ENCODE measurements at regions not wholly inside any gene's neighbourhood (a gene's known extent, or its start where the extent isn't known, plus 50 kb on each side); places are given as distances from the start of the nearest gene placed in this dataset.

DNA sequence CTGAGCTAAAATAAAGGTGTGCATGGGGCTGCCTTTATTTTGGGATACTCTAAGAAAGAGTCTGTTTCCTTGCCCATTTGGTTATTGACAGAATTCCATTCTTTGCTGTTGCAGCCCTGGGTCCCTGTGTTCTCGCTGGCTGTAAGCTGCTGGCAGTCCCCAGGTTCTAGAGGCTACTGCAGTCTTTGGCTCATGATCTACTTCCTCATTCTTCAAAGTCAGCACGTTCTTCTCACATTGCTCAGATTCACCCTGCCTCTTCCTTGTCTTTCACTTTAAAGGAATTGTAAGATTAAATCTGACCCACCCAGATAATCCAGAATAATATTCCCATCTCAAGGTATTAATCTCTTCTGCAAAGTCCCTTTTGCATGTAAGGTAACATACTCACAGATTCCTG is 620.3 kb downstream of the CCSER2 start:
- no peak for DNase-seq
- H3K36me3 ChIP-seq, result no peaks in the 10 kb centered on the region
- H3K27me3 ChIP-seq, result no peaks in the 10 kb centered on the region
- TF ChIP-seq POLR2AphosphoS5 (IDR thresholded peaks at IDR 0.05), result no peak
- TF ChIP-seq POLR2A (IDR thresholded peaks at IDR 0.05), result no peak
- TF ChIP-seq, protein P1, sequence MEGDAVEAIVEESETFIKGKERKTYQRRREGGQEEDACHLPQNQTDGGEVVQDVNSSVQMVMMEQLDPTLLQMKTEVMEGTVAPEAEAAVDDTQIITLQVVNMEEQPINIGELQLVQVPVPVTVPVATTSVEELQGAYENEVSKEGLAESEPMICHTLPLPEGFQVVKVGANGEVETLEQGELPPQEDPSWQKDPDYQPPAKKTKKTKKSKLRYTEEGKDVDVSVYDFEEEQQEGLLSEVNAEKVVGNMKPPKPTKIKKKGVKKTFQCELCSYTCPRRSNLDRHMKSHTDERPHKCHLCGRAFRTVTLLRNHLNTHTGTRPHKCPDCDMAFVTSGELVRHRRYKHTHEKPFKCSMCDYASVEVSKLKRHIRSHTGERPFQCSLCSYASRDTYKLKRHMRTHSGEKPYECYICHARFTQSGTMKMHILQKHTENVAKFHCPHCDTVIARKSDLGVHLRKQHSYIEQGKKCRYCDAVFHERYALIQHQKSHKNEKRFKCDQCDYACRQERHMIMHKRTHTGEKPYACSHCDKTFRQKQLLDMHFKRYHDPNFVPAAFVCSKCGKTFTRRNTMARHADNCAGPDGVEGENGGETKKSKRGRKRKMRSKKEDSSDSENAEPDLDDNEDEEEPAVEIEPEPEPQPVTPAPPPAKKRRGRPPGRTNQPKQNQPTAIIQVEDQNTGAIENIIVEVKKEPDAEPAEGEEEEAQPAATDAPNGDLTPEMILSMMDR (IDR thresholded peaks at IDR 0.05), result no peak
- no peak for TF ChIP-seq EP300 (IDR thresholded peaks at IDR 0.05)
- H3K27ac ChIP-seq, result no peak overlapping the region
- 21 to 26% methylated on average over 2 of the region's 2 CpGs for WGBS, 2 donors
- intact Hi-C loops (cut with DNase I), result no loop called here
- no peaks in the 10 kb centered on the region for H3K4me1 ChIP-seq
- no peak overlapping the region for H3K4me3 ChIP-seq
- H3K9me3 ChIP-seq, result no peaks in the 10 kb centered on the region

GRCh38 chr10:84951616-84952015 is 623.2 kb downstream of the CCSER2 start:
- no peaks in the 10 kb centered on the region for H3K36me3 ChIP-seq
- no peaks in the 10 kb centered on the region for H3K9me3 ChIP-seq
- no peak overlapping the region for H3K27ac ChIP-seq
- no peak overlapping the region for H3K4me3 ChIP-seq
- 71 to 75% methylated on average over 2 of the region's 2 CpGs for WGBS, 2 donors
- TF ChIP-seq, protein P1 (IDR thresholded peaks at IDR 0.05), result no peak
- TF ChIP-seq POLR2A (IDR thresholded peaks at IDR 0.05) (no peak), POLR2AphosphoS5 (IDR thresholded peaks at IDR 0.05) (no peak), EP300 (IDR thresholded peaks at IDR 0.05) (no peak)
- no peak for DNase-seq
- intact Hi-C loops (cut with DNase I), result no loop called here
- H3K27me3 ChIP-seq, result no peaks in the 10 kb centered on the region
- no peaks in the 10 kb centered on the region for H3K4me1 ChIP-seq

GRCh38 chr10:84957427-84957826 is 629.0 kb downstream of the CCSER2 start:
- H3K9me3 ChIP-seq, result no peaks in the 10 kb centered on the region
- H3K27ac ChIP-seq, result no peak overlapping the region
- H3K4me1 ChIP-seq, result no peaks in the 10 kb centered on the region
- H3K27me3 ChIP-seq, result no peaks in the 10 kb centered on the region
- no peaks in the 10 kb centered on the region for H3K36me3 ChIP-seq
- DNase-seq, result no peak
- intact Hi-C loops (cut with DNase I), result no loop called here
- H3K4me3 ChIP-seq, result no peak overlapping the region
- no peak for TF ChIP-seq POLR2A (IDR thresholded peaks at IDR 0.05)
- TF ChIP-seq EP300 (IDR thresholded peaks at IDR 0.05), result no peak
- TF ChIP-seq, protein P1 (IDR thresholded peaks at IDR 0.05), result no peak
- TF ChIP-seq POLR2AphosphoS5 (IDR thresholded peaks at IDR 0.05), result no peak

DNA sequence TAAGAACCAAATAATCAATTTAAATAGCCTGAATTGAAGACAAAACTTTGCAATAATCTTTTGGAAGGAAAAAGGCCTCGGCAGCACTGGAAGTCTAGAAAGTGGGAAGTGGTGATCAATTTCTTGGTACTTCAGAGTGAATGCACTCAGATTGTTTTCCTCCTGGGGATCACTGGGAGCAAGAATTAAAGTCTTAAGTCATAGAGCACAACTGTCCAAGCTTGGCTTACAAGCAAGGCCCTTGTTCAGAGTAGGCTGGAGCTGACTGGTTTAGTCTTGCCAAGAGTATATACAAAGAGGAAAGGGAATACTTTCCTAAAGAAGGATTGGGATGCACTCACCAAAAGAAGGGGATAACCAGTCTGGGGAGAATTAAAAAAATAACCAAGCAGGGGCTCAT is 637.1 kb downstream of the CCSER2 start:
- Histone ChIP-seq H3K4me1 (no peaks in the 10 kb centered on the region), H3K4me3 (no peak overlapping the region)

More for the DNA sequence above, 637.1 kb downstream of the CCSER2 start:
- WGBS, 2 donors, result 85 to 93% methylated on average over 1 of the region's 1 CpG
- intact Hi-C loops (cut with DNase I), result no loop called here
- H3K9me3 ChIP-seq, result no peaks in the 10 kb centered on the region
- no peaks in the 10 kb centered on the region for H3K27me3 ChIP-seq
- no peak for DNase-seq
- TF ChIP-seq, protein P1 (IDR thresholded peaks at IDR 0.05), result no peak
- TF ChIP-seq POLR2A (IDR thresholded peaks at IDR 0.05) (no peak), EP300 (IDR thresholded peaks at IDR 0.05) (no peak), POLR2AphosphoS5 (IDR thresholded peaks at IDR 0.05) (no peak)
- H3K27ac ChIP-seq, result no peak overlapping the region
- H3K36me3 ChIP-seq, result no peaks in the 10 kb centered on the region
